SK-N-SH treated with all-trans-retinoic acid at 6 μM for 48 hours (cell line): ENCODE measurements at regions not wholly inside any gene's neighbourhood (a gene's known extent, or its start where the extent isn't known, plus 50 kb on each side); places are given as distances from the start of the nearest gene placed in this dataset.

Experiments used
- ATAC-seq: fragments of 200-7000 bp; cut with Tn5 transposase; 3 replicates; pipeline ENCODE4 v1.9.1; 2020; ENCODE audit warnings: mild to moderate bottlenecking, moderate library complexity
- BACH2 ChIP-seq: fragments of 250-450 bp; sonication (Bioruptor Pico); IDR thresholded peaks from 2 replicates; pipeline ENCODE4 v1.9.0; 2021; ENCODE audit warnings: mild to moderate bottlenecking, borderline replicate concordance
- CSDC2 ChIP-seq: fragments of 250-450 bp; sonication (Bioruptor Pico); IDR thresholded peaks from 2 replicates; pipeline ENCODE4 v1.5.0; 2020; ENCODE audit warnings: mild to moderate bottlenecking, moderate library complexity
- CSRNP3 ChIP-seq: fragments of 250-450 bp; sonication (Bioruptor Pico); IDR thresholded peaks from 2 replicates; pipeline ENCODE4 v1.5.1; 2021; ENCODE audit warnings: mild to moderate bottlenecking, moderate library complexity
- ESRRG ChIP-seq: fragments of 250-450 bp; sonication (Bioruptor Pico); IDR thresholded peaks from 2 replicates; pipeline ENCODE4 v1.6.1; 2021; ENCODE audit warnings: mild to moderate bottlenecking
- GLIS3 ChIP-seq: fragments of 250-450 bp; sonication (Bioruptor Pico); IDR thresholded peaks from 2 replicates; pipeline ENCODE4 v1.5.0; 2020; ENCODE audit warnings: mild to moderate bottlenecking, moderate library complexity
- ISL1 ChIP-seq: fragments of 250-450 bp; sonication (Bioruptor Pico); IDR thresholded peaks from 2 replicates; pipeline ENCODE4 v2.1.2; 2022; ENCODE audit warnings: mild to moderate bottlenecking, moderate library complexity
- OSR1 ChIP-seq: fragments of 250-450 bp; sonication (Bioruptor Pico); IDR thresholded peaks from 2 replicates; pipeline ENCODE4 v1.8.0; 2022; ENCODE audit warnings: moderate library complexity, mild to moderate bottlenecking, inconsistent platforms
- PATZ1 ChIP-seq: fragments of 250-450 bp; sonication (Bioruptor Pico); IDR thresholded peaks from 2 replicates; pipeline ENCODE4 v1.8.0; 2020; ENCODE audit warnings: mild to moderate bottlenecking, moderate library complexity, borderline replicate concordance
- POU6F1 ChIP-seq: fragments of 250-450 bp; sonication (Bioruptor Pico); IDR thresholded peaks from 2 replicates; pipeline ENCODE4 v1.8.0; 2021; ENCODE audit warnings: low read depth, mild to moderate bottlenecking, moderate library complexity, borderline replicate concordance
- PPARA ChIP-seq: fragments of 250-450 bp; sonication (Bioruptor Pico); IDR thresholded peaks from 2 replicates; pipeline ENCODE4 v1.5.0; 2020; ENCODE audit warnings: mild to moderate bottlenecking, borderline replicate concordance
- RARB ChIP-seq: fragments of 250-450 bp; sonication (Bioruptor Pico); IDR thresholded peaks from 2 replicates; pipeline ENCODE4 v1.8.0; 2021; ENCODE audit warnings: mild to moderate bottlenecking, moderate library complexity
- SNAI2 ChIP-seq: fragments of 250-450 bp; sonication (Bioruptor Pico); IDR thresholded peaks from 2 replicates; pipeline ENCODE4 v1.5.0; 2020; ENCODE audit warnings: mild to moderate bottlenecking, moderate library complexity
- TCF4 ChIP-seq: fragments of 250-450 bp; sonication (Bioruptor Pico); IDR thresholded peaks from 2 replicates; pipeline ENCODE4 v1.8.0; 2021; ENCODE audit warnings: mild to moderate bottlenecking, moderate library complexity, borderline replicate concordance
- TOX ChIP-seq: fragments of 250-450 bp; sonication (Bioruptor Pico); IDR thresholded peaks from 2 replicates; pipeline ENCODE4 v1.8.0; 2021; ENCODE audit warnings: mild to moderate bottlenecking, moderate library complexity, borderline replicate concordance
- TSHZ2 ChIP-seq: fragments of 250-450 bp; sonication (Bioruptor Pico); IDR thresholded peaks from 2 replicates; pipeline ENCODE4 v1.5.0; 2020; ENCODE audit warnings: mild to moderate bottlenecking, moderate library complexity
- ZC3H10 ChIP-seq: fragments of 250-450 bp; sonication (Bioruptor Pico); IDR thresholded peaks from 2 replicates; pipeline ENCODE4 v1.5.1; 2021; ENCODE audit warnings: mild to moderate bottlenecking, moderate library complexity
- ZFP3 ChIP-seq: fragments of 250-450 bp; sonication (Bioruptor Pico); IDR thresholded peaks from 2 replicates; pipeline ENCODE4 v1.5.0; 2020; ENCODE audit warnings: mild to moderate bottlenecking, moderate library complexity
- ZFP30 ChIP-seq: fragments of 450-650 bp; formaldehyde crosslinking; IDR thresholded peaks from 2 replicates; pipeline ENCODE4 v1.5.0; 2022; ENCODE audit warnings: mild to moderate bottlenecking, moderate library complexity
- ZNF565 ChIP-seq: fragments of 450-650 bp; formaldehyde crosslinking; conservative IDR thresholded peaks from 2 replicates; pipeline ENCODE4 v1.5.0; 2020; ENCODE audit warnings: low read depth, mild to moderate bottlenecking, moderate library complexity
- ZNF70 ChIP-seq: fragments of 450-650 bp; formaldehyde crosslinking; IDR thresholded peaks from 2 replicates; pipeline ENCODE4 v1.5.0; 2020; ENCODE audit warnings: mild to moderate bottlenecking, moderate library complexity
- ZNF8 ChIP-seq: fragments of 450-650 bp; formaldehyde crosslinking; IDR thresholded peaks from 2 replicates; pipeline ENCODE4 v1.5.0; 2020; ENCODE audit warnings: mild to moderate bottlenecking, moderate library complexity

- ATAC-seq, result no peak
- TF ChIP-seq RARB (no peak), TOX (no peak), ZFP3 (no peak), PATZ1 (no peak), ZC3H10 (CRISPR knock-in tag) (no peak), BACH2 (CRISPR knock-in tag) (no peak), POU6F1 (CRISPR knock-in tag) (no peak), ZNF70 (no peak), ZFP30 (no peak), CSDC2 (CRISPR knock-in tag) (no peak), CSRNP3 (CRISPR knock-in tag) (no peak), TCF4 (CRISPR knock-in tag) (no peak), GLIS3 (CRISPR knock-in tag) (no peak), SNAI2 (no peak)
These were observed 451.5 kb upstream of the SLC10A2 start for GRCh38 chr13:103517768-103518102.

- ATAC-seq, result no peak
- TF ChIP-seq ISL1 (no peak), ZC3H10 (CRISPR knock-in tag) (no peak), CSRNP3 (CRISPR knock-in tag) (no peak), ESRRG (CRISPR knock-in tag) (no peak), TSHZ2 (no peak), GLIS3 (CRISPR knock-in tag) (no peak), BACH2 (CRISPR knock-in tag) (no peak), SNAI2 (no peak), TOX (no peak), ZNF565 (CRISPR knock-in tag) (no peak), PPARA (CRISPR knock-in tag) (no peak), OSR1 (CRISPR knock-in tag) (no peak), ZFP30 (no peak), RARB (no peak), TCF4 (CRISPR knock-in tag) (no peak), ZNF70 (no peak), ZNF8 (CRISPR knock-in tag) (no peak), PATZ1 (no peak)
These were observed 451.0 kb upstream of the SLC10A2 start for GRCh38 chr13:103517066-103517767.
